Sigmoid colon (tissue), 3 donors: ENCODE measurements at regions not wholly inside any gene's neighbourhood (a gene's known extent, or its start where the extent isn't known, plus 50 kb on each side); places are given as distances from the start of the nearest gene placed in this dataset.

ENCODE experiments used
- CTCF ChIP-seq, 4 experiments: fragments of 450-650 bp in 3 of 4; fragments of 200-600 bp in 1 of 4; IDR thresholded peaks; one replicate each; pipeline ENCODE4 v1.5.1; 2016 to 2019; ENCODE audit warnings: antibody characterized with exemption in 4 of 4, mild to moderate bottlenecking in 3 of 4, moderate library complexity in 2 of 4
- POLR2A ChIP-seq, 2 donors: fragments of 450-650 bp; IDR thresholded peaks; one replicate each; pipeline ENCODE4 v1.6.1; 2016; ENCODE audit warnings: antibody characterized with exemption in 2 of 2, mild to moderate bottlenecking in 2 of 2, moderate library complexity in 2 of 2

DNA sequence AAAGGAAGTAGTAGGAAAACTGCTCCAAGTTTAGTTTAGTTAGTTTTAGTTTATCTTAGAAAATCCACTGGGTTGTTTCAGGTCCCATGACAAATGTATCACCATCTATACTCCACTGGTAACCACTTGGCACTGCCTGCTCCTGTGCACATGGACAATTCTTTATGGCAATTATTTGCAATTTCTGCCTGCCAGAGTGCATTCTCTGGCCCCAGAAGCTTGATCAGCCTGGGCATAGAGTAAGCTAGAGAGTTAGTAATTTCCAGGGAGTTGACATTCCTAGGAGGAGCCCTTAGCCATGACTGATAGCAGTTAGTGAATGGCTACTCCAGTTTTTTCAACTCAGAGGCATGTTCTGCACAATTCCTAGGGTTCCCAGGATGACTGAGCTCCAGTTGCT is 203.2 kb upstream of the FGF13 start:
- no peak for TF ChIP-seq CTCF (IDR thresholded peaks at IDR 0.05)
- no peak for TF ChIP-seq POLR2A (IDR thresholded peaks at IDR 0.05)
